Neural cell (in vitro differentiated cells): ENCODE measurements at regions not wholly inside any gene's neighbourhood (a gene's known extent, or its start where the extent isn't known, plus 50 kb on each side); places are given as distances from the start of the nearest gene placed in this dataset.

Experiments
- POLR2AphosphoS5 ChIP-seq: IDR thresholded peaks from 2 replicates; pipeline ENCODE4 v1.6.1; 2012
- RAD21 ChIP-seq: fragments of 450-650 bp; conservative IDR thresholded peaks from 2 replicates; pipeline ENCODE4 v1.6.1; 2014; ENCODE audit warnings: antibody characterized with exemption, mild to moderate bottlenecking, moderate library complexity
- SMC3 ChIP-seq: fragments of 450-650 bp; conservative IDR thresholded peaks from 2 replicates; pipeline ENCODE4 v1.6.1; 2014; ENCODE audit warnings: antibody characterized with exemption, mild to moderate bottlenecking, moderate library complexity; ENCODE audit not compliant: poor library complexity
- TF ChIP-seq, protein P1 (sequence below): fragments of 450-650 bp; IDR thresholded peaks from 2 replicates; pipeline ENCODE4 v1.5.1; 2014; ENCODE audit warnings: antibody characterized with exemption, mild to moderate bottlenecking, moderate library complexity; ENCODE audit not compliant: poor library complexity, severe bottlenecking
- TF ChIP-seq, protein P2 (sequence below): IDR thresholded peaks from 2 replicates; pipeline ENCODE4 v1.6.1; 2012; ENCODE audit warnings: borderline replicate concordance

DNA sequence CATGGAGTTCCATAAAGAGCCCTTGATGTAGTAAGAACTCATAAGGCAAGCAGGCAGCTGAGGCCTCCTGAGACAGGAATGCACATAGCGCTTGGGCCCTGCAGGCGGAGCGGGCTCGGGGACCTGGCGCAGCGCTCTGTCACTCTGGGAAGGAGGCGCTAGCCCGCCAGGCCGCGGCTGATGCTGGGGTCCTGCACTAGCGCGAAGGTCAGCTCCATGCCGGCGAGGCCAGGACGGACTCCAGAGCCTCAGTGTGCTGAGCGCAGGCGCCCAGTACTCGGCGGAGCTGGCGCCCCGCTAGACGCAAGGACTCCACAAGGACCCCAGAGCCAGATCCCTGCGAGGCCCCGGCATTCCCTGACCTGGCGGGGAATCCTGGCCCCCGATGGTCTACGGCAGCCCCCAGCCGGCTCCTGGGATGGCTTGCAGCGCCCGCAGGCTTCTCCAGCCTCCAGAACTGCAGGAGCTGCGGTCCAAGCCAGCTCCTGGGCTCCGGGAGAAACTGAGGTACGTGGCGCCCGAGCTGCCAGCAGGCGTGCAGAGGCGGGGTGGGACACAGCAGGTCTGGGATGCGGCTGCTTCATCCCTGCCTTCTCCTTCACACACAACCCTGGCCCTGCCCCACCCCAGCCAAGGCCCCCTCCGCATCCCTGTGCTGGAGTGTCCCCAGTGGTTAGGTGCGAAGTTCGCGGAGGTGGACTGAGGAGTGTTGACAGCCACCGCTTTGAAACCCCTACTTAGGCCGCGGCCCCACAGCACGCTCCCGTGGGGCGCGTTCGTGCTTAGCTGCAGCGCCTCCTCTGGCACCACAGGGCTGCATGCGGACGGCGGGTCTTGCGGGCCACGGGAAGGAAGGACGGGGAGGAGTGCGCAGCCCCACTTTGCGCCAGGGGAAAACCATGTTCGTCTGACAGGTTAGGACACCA lies 761.5 kb upstream of the POM121L12 start:
- TF ChIP-seq, protein P1, sequence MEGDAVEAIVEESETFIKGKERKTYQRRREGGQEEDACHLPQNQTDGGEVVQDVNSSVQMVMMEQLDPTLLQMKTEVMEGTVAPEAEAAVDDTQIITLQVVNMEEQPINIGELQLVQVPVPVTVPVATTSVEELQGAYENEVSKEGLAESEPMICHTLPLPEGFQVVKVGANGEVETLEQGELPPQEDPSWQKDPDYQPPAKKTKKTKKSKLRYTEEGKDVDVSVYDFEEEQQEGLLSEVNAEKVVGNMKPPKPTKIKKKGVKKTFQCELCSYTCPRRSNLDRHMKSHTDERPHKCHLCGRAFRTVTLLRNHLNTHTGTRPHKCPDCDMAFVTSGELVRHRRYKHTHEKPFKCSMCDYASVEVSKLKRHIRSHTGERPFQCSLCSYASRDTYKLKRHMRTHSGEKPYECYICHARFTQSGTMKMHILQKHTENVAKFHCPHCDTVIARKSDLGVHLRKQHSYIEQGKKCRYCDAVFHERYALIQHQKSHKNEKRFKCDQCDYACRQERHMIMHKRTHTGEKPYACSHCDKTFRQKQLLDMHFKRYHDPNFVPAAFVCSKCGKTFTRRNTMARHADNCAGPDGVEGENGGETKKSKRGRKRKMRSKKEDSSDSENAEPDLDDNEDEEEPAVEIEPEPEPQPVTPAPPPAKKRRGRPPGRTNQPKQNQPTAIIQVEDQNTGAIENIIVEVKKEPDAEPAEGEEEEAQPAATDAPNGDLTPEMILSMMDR: no peak
- TF ChIP-seq, protein P2, sequence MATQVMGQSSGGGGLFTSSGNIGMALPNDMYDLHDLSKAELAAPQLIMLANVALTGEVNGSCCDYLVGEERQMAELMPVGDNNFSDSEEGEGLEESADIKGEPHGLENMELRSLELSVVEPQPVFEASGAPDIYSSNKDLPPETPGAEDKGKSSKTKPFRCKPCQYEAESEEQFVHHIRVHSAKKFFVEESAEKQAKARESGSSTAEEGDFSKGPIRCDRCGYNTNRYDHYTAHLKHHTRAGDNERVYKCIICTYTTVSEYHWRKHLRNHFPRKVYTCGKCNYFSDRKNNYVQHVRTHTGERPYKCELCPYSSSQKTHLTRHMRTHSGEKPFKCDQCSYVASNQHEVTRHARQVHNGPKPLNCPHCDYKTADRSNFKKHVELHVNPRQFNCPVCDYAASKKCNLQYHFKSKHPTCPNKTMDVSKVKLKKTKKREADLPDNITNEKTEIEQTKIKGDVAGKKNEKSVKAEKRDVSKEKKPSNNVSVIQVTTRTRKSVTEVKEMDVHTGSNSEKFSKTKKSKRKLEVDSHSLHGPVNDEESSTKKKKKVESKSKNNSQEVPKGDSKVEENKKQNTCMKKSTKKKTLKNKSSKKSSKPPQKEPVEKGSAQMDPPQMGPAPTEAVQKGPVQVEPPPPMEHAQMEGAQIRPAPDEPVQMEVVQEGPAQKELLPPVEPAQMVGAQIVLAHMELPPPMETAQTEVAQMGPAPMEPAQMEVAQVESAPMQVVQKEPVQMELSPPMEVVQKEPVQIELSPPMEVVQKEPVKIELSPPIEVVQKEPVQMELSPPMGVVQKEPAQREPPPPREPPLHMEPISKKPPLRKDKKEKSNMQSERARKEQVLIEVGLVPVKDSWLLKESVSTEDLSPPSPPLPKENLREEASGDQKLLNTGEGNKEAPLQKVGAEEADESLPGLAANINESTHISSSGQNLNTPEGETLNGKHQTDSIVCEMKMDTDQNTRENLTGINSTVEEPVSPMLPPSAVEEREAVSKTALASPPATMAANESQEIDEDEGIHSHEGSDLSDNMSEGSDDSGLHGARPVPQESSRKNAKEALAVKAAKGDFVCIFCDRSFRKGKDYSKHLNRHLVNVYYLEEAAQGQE: no peak
- TF ChIP-seq RAD21 (no peak), SMC3 (no peak), POLR2AphosphoS5 (no peak)
